ENCODE measurements at regions not wholly inside any gene's neighbourhood (a gene's known extent, or its start where the extent isn't known, plus 50 kb on each side); places are given as distances from the start of the nearest gene placed in this dataset.
"Not testable (repeated sequence)": the region's sequence is repeated elsewhere in the genome, so short reads cannot be mapped to it uniquely, and the experiment has no call there.

GRCh38 chr1:5220821-5221220, 566.4 kb downstream of the AJAP1 start:
- no peak for DNase-seq

DNA sequence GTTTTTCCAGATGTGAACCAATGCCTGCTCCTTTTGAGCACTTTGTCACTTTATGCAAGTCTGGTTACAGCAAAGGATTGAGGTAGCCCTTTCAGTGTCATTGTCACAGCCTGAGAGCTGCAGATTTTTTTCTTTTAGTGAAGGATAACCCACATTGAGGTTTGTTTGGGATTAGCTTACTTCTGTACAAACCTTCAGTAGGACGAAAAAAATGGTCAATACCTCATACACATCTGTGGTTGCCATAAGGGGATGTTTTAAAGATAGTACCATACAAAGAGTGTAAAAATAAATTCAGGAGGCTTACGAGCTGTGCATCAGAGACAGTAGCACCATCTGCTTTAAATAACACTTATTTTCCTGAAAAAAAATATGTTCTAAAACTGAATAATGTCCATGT, 566.0 kb downstream of the AJAP1 start:
- DNase-seq, result no peak

DNA sequence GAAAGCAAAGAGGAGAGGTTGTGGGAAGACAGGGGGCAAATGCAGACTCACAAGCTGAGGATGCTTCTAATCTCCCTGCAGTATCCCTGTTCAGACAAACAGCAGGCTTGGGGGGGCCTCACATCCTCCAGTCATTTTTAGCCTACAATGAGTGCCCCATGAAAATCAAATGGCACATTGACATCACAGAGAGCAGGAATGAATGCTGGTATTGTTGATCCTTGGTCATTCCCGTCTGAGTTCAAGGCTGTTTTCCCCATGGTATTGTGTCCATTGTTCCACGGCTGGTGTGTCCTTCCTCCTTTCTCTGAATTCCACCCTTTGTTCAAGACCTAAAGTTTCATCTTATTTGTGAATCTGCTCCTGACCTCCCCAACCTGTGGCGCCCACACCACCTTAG, 545.6 kb downstream of the AJAP1 start:
- DNase-seq, result no peak

DNA sequence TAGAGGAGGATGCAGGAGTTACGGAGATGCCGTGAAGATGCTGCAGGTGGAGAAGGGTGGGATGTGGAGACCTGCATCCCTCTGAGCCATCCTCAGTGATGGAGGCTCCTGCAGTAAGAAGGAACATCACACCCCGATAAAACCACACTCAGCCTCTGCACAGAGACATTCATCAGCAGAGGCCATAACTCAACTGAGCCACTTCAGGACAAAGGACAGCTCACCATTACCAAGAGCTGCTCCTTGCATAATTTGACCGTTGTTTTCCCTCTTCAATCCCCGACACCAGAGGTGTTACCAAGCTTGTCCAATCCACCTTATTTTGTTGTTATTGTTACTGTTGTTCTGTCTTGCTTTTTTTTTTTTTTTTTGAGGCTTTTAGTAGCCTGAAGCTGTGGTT, 543.9 kb downstream of the AJAP1 start:
- no peak for DNase-seq

DNA sequence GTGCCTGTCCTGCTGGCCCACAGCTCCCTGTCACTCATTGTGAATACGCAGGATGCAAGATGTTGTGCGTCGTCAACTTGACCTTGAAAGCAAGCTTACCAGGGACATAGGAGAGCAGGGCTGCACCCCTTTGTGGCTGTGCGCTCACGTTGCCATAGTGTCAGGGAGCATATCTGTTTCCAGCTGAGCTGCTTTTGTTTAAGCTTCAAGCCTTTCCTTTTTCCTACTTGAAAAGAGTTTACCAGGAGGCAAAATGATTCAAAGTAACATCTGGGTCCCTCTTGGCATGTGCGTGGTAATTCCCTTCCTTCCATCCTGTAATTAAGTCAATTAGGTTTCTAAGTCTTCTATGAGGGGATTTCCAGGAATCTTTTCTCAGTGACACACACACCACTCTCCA, 537.1 kb downstream of the AJAP1 start:
- no peak for DNase-seq

- DNase-seq, result no peak
Observed at GRCh38 chr1:5189384-5189783, 535.0 kb downstream of the AJAP1 start.

DNA sequence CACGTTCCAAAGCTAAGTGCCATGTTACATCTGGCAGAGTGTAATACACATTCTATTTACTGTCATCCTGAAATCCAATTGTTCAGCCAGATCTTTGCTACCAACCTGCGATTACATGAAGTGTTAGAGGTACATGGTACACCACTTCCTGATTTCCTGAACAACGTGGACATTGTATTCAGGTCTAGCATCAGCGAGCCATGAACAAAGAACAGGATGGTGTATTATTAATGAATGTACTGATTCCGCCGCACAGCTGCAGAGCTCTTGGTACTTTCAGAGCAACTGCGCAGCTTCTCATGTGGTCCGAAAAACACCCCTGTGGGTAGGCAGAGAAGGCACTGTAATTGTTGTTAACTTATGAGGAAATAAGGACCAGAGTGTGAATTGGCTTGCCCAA, 511.4 kb downstream of the AJAP1 start:
- DNase-seq, result no peak

- DNase-seq, result no peak
Observed at GRCh38 chr1:5164158-5164557, 509.7 kb downstream of the AJAP1 start.

GRCh38 chr1:5161372-5161771, 507.0 kb downstream of the AJAP1 start:
- no peak for DNase-seq

DNA sequence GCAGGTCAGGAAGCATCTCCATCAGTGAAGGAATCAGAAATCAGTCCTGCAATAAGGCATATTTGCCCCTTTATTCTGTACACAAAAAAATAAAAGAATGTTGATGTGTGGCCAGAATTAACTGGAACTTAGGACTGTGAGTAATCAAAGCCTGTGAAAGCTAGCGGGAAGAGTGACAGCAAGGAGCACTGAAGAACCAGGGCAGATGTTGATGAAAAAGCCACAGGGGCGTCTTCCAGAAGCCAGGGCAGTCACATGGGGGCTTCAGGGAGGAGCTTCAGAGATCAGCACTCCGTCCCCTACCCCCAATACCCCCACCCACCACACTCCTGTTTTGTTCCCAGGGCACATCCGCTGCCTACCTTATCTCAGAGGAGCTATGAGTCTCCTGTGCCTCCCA, 502.8 kb downstream of the AJAP1 start:
- DNase-seq, result no peak

DNA sequence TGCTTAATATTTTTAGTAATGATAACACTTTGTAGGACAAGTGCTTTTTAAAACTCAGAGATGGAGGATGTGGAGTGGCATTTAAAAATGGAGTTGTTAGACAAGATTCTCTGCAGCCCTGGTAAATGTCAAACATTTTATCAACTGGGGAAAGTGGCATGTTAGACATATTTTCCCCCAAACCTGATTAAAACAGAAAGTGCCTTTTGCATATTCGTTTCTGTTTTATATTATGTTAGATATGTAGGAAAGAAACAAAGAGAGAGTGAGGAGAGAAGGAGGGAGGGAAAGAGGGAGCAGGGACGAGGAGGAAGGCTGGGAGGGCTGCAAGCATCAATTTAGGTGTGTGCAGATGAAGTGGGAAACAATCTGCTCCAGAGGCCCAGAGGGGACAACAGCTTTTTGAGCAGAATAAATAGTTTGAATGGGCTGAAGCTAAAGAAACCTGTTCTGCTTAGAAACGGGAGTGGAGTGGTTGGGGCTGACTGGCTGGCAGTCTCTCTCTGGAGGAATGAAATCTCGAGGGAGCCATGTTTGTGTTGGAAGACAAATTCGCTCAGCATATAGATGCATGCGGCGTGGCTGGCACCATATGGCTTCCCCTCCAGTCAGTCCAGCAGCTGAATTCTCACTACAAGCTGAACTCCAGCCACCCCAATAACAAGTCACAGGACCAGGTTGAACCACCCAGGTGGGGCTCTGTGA, 502.2 kb downstream of the AJAP1 start:
- DNase-seq, result no peak

- no peak for DNase-seq
Observed at GRCh38 chr1:5151511-5151910, 497.1 kb downstream of the AJAP1 start.

GRCh38 chr1:5150191-5150590, 495.8 kb downstream of the AJAP1 start:
- no peak for DNase-seq

GRCh38 chr1:5147806-5148205, 493.4 kb downstream of the AJAP1 start:
- no peak for DNase-seq

DNA sequence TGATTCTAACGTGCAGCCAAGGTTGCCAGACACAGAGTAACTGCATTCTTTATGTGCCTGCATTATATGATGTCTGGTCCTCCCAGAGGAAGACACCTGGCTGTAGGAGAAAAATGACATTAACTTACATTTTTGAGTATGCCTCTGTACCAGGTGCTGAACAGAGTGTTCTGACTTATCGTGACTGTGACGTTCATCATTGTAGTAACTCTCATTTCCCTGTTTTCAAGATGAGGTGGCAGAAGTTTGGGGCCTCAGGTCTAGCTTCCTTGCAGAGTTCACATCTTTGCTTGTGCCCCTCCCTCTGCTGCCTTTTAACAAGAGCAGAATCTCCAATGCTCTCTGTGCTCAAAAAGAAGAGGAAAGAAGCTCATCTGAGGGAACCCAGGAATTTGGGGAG, 488.0 kb downstream of the AJAP1 start:
- no peak for DNase-seq

DNA sequence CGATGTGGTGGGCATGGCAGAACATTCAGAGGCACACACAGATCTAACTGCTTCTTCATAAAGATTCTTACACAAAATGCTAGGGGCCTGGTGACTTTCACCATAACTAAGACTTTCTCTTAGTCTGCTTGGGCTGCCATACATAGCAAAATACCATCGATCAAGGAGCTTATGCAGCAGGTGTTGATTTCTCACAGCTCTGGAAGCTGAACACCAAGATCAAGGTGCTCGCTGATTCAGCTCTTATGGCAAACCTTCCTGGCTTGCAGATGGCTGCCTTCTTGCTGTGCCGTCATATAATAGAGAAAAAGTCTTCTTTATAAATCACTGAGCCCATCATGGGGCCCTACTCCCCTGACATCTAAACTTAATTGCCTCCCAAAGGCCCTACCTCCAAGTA, 487.3 kb downstream of the AJAP1 start:
- no peak for DNase-seq

GRCh38 chr1:5140962-5141361, 486.6 kb downstream of the AJAP1 start:
- DNase-seq, result no peak

DNA sequence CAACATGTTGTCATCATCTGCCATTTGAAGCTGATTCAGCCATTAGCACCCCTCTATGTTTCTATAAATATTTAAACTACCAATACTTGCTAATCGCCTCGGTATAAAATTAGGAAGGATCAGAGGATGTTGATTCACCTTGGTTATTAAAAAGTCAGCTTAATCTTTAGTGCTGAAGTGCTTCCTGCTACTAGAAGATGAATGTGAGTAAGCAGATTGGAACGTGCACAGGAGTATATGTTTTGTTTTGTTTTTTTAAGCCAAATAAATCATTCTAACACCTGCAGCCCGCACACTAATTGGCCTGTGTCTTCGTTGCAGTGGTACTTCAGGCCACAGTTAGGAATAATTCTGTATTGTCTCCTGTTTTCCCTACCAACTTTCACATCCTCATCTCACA, 485.7 kb downstream of the AJAP1 start:
- DNase-seq, result no peak

- DNase-seq, result no peak
Observed at GRCh38 chr1:5129746-5130355, 475.4 kb downstream of the AJAP1 start.

GRCh38 chr1:5125208-5125607, 470.8 kb downstream of the AJAP1 start:
- no peak for DNase-seq

GRCh38 chr1:5120559-5120958, 466.1 kb downstream of the AJAP1 start:
- DNase-seq, result no peak

GRCh38 chr1:5119366-5120234, 465.2 kb downstream of the AJAP1 start:
- no peak for DNase-seq

- not testable (repeated sequence) for DNase-seq
Observed at GRCh38 chr1:5118771-5119170, 464.4 kb downstream of the AJAP1 start.

DNA sequence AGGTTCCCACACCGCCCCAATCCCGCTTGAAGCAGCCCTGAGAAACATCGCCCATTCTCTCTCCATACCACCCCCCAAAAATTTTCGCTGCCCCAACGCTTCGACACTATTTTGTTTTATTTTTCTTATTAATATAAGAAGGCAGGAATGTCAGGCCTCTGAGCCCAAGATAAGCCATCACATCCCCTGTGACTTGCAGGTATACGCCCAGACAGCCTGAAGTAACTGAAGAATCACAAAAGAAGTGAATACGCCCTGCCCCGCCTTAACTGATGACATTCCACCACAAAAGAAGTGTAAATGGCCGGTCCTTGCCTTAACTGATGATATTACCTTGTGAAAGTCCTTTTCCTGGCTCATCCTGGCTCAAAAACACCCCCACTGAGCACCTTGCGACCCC, 463.9 kb downstream of the AJAP1 start:
- not testable (repeated sequence) for DNase-seq

Measured in occipital lobe (tissue), 1 donor.